OCI-LY1 (cell line): ENCODE measurements at regions not wholly inside any gene's neighbourhood (a gene's known extent, or its start where the extent isn't known, plus 50 kb on each side); places are given as distances from the start of the nearest gene placed in this dataset.

Source experiments
- H2AFZ ChIP-seq: fragments of 200-600 bp; sonication (generic), shearing (Covaris generic); 2 replicates; pipeline ENCODE4 v1.6.0; 2014; ENCODE audit warnings: antibody characterized with exemption, mild to moderate bottlenecking, low read length
- H3F3A ChIP-seq: fragments of 200-600 bp; sonication (generic), shearing (Covaris generic); 2 replicates; pipeline ENCODE4 v1.6.0; 2014; ENCODE audit warnings: mild to moderate bottlenecking, antibody characterized with exemption, low read length, moderate library complexity; ENCODE audit not compliant: insufficient read depth
- H3K27ac ChIP-seq: fragments of 200-600 bp; sonication (generic); 2 replicates; pipeline ENCODE4 v1.5.1; 2014; ENCODE audit warnings: low read length, mixed run types, mild to moderate bottlenecking, low read depth; ENCODE audit not compliant: poor library complexity, severe bottlenecking
- H3K27me3 ChIP-seq: fragments of 200-600 bp; sonication (generic); 2 replicates; pipeline ENCODE4 v1.6.0; 2014; ENCODE audit warnings: antibody characterized with exemption, mild to moderate bottlenecking, low read length, moderate library complexity; ENCODE audit not compliant: insufficient read depth
- H3K36me3 ChIP-seq: fragments of 200-600 bp; sonication (generic); 2 replicates; pipeline ENCODE4 v1.6.1; 2014; ENCODE audit warnings: mild to moderate bottlenecking, antibody characterized with exemption, low read length, moderate library complexity, mixed read lengths; ENCODE audit not compliant: insufficient read depth
- H3K4me1 ChIP-seq: fragments of 200-600 bp; sonication (generic); 2 replicates; pipeline ENCODE4 v1.5.1; 2014; ENCODE audit warnings: mild to moderate bottlenecking, low read length, moderate library complexity; ENCODE audit not compliant: insufficient read depth, severe bottlenecking
- H3K4me2 ChIP-seq: fragments of 200-600 bp; sonication (generic), shearing (Covaris generic); 2 replicates; pipeline ENCODE4 v1.6.1; 2014; ENCODE audit warnings: low read length
- H3K4me3 ChIP-seq: fragments of 200-600 bp; sonication (generic); 2 replicates; pipeline ENCODE4 v1.5.1; 2014; ENCODE audit warnings: low read length, low read depth, mild to moderate bottlenecking, mixed read lengths; ENCODE audit not compliant: poor library complexity, severe bottlenecking
- H3K79me2 ChIP-seq: fragments of 200-600 bp; shearing (Covaris generic); 2 replicates; pipeline ENCODE4 v1.6.1; 2016; ENCODE audit warnings: mixed run types, low read length, mixed read lengths; ENCODE audit not compliant: insufficient read depth
- H3K9ac ChIP-seq: fragments of 200-600 bp; sonication (generic), shearing (Covaris generic); 2 replicates; pipeline ENCODE4 v1.6.1; 2014; ENCODE audit warnings: mild to moderate bottlenecking, low read length, mixed read lengths
- H3K9me2 ChIP-seq: fragments of 200-600 bp; sonication (generic), shearing (Covaris generic); 2 replicates; pipeline ENCODE4 v1.6.1; 2014; ENCODE audit warnings: low read depth, mild to moderate bottlenecking, low read length, mixed read lengths
- H3K9me3 ChIP-seq: fragments of 200-600 bp; shearing (Covaris generic); 2 replicates; pipeline ENCODE4 v1.6.1; 2014; ENCODE audit warnings: low read length, mixed read lengths
- H4K20me1 ChIP-seq: fragments of 200-600 bp; sonication (generic), shearing (Covaris generic); 2 replicates; pipeline ENCODE4 v1.6.0; 2016; ENCODE audit warnings: mild to moderate bottlenecking, low read length; ENCODE audit not compliant: insufficient read depth
- EZH2 ChIP-seq: fragments of 200-600 bp; sonication (generic), shearing (Covaris generic); IDR thresholded peaks from 2 replicates; pipeline ENCODE4 v1.8.0; 2017; ENCODE audit warnings: borderline replicate concordance, mixed run types, mild to moderate bottlenecking, antibody characterized with exemption, low read length, moderate library complexity, mixed read lengths
- TF ChIP-seq, protein P1 (sequence below): fragments of 200-600 bp; sonication (generic), shearing (Covaris generic); IDR thresholded peaks from 2 replicates; pipeline ENCODE4 v1.5.1; 2017; ENCODE audit warnings: mild to moderate bottlenecking, antibody characterized with exemption, low read length, moderate library complexity, mixed read lengths

DNA sequence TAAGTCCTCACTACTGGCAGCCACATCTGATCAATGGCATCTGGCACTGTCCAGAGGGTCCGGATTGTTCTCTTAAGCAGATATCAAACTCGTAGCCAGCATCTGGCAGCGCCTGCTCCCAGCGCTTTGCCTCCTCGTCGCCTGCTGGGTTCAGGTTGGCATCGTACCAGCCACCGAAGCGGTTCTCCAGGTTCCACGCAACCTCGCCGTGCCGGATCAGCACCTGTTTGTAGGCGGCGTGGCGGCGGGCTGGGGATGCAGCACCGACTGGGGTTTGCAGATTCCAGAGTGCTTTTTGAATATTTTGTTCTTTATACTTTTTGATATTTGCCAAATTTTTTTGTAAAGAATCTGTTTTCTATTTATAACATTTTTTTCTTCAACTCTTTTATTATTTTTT is 111.6 kb downstream of the NR2F2 start:
- Histone ChIP-seq H3K79me2 (no peaks in the 10 kb centered on the region), H3K4me1 (no peaks in the 10 kb centered on the region), H3K9ac (no peak overlapping the region), H3K4me2 (no peak overlapping the region), H3F3A (no peaks in the 10 kb centered on the region), H3K27ac (no peak overlapping the region), H3K9me3 (no peaks in the 10 kb centered on the region), H3K4me3 (no peak overlapping the region), H3K27me3 (no peaks in the 10 kb centered on the region), H4K20me1 (no peaks in the 10 kb centered on the region), H3K36me3 (no peaks in the 10 kb centered on the region), H3K9me2 (no peaks in the 10 kb centered on the region), H2AFZ (no peak overlapping the region)
- TF ChIP-seq EZH2, result no peak
- TF ChIP-seq, protein P1, sequence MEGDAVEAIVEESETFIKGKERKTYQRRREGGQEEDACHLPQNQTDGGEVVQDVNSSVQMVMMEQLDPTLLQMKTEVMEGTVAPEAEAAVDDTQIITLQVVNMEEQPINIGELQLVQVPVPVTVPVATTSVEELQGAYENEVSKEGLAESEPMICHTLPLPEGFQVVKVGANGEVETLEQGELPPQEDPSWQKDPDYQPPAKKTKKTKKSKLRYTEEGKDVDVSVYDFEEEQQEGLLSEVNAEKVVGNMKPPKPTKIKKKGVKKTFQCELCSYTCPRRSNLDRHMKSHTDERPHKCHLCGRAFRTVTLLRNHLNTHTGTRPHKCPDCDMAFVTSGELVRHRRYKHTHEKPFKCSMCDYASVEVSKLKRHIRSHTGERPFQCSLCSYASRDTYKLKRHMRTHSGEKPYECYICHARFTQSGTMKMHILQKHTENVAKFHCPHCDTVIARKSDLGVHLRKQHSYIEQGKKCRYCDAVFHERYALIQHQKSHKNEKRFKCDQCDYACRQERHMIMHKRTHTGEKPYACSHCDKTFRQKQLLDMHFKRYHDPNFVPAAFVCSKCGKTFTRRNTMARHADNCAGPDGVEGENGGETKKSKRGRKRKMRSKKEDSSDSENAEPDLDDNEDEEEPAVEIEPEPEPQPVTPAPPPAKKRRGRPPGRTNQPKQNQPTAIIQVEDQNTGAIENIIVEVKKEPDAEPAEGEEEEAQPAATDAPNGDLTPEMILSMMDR, result no peak

DNA sequence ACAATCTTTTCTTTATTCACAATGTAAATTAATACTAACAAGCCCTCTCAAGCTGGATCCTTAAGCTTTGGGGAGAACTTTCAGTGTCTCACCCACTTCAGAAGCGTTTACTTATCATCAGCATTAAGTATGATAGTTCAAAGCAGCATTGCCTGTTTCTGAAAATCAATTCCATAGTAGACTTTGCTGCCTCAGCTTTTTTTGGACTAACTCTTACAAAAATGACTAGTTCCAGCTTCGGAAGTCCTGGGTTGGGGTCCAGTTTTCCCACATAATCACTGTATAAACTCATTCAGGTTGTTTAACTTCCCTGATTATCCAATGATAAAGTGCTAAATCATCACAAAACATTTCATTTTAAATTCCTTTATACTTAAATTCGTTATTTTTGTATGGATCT is 114.4 kb downstream of the NR2F2 start:
- Histone ChIP-seq H3K27ac (no peak overlapping the region), H4K20me1 (no peaks in the 10 kb centered on the region), H3K4me2 (no peak overlapping the region), H3K4me1 (no peaks in the 10 kb centered on the region), H3K36me3 (no peaks in the 10 kb centered on the region), H3F3A (no peaks in the 10 kb centered on the region), H3K9me2 (no peaks in the 10 kb centered on the region), H2AFZ (no peak overlapping the region), H3K9me3 (no peaks in the 10 kb centered on the region), H3K4me3 (no peak overlapping the region), H3K9ac (no peak overlapping the region), H3K79me2 (no peaks in the 10 kb centered on the region), H3K27me3 (no peaks in the 10 kb centered on the region)
- TF ChIP-seq EZH2, result no peak
- TF ChIP-seq, protein P1, result no peak

DNA sequence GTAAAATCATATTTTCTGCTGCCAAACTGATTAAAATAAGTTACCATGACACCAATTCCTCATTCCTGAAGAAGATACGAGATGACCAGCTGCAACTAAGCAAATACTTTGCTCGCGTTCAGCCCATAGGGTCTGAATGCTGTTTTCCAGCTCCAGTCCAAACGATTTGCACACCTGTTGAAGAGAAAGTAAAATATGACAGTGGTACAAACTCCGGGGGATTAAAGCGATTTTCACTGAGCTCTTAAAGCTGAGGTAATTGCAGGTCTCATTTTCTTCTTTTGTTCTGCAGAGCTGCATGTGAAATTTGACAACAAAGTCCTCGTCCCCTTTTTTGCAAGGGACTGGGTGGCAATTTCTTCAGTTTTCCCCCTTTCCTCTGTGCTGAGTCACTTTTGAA is 118.4 kb downstream of the NR2F2 start:
- Histone ChIP-seq H4K20me1 (no peaks in the 10 kb centered on the region), H3K27me3 (no peaks in the 10 kb centered on the region), H3K9ac (no peak overlapping the region), H3K4me3 (no peak overlapping the region), H3F3A (no peaks in the 10 kb centered on the region), H3K9me3 (no peaks in the 10 kb centered on the region), H3K79me2 (no peaks in the 10 kb centered on the region), H3K36me3 (no peaks in the 10 kb centered on the region), H3K9me2 (no peaks in the 10 kb centered on the region), H3K4me1 (no peaks in the 10 kb centered on the region), H3K4me2 (no peak overlapping the region), H3K27ac (no peak overlapping the region), H2AFZ (no peak overlapping the region)
- TF ChIP-seq, protein P1, result no peak
- no peak for TF ChIP-seq EZH2
